ENCODE measurements at regions not wholly inside any gene's neighbourhood (a gene's known extent, or its start where the extent isn't known, plus 50 kb on each side); places are given as distances from the start of the nearest gene placed in this dataset.

- TF ChIP-seq CTCF (conservative IDR thresholded peaks at IDR 0.05; ENCODE audit: low read length) = no peak
- TF ChIP-seq EZH2phosphoT487 (IDR thresholded peaks at IDR 0.05; ENCODE audit: borderline replicate concordance, low read depth, low read length) = no peak
Measured at GRCh38 chr2:204086167-204086566, 149.6 kb downstream of the ICOS start.
